HepG2 (cell line): ENCODE measurements at regions not wholly inside any gene's neighbourhood (a gene's known extent, or its start where the extent isn't known, plus 50 kb on each side); places are given as distances from the start of the nearest gene placed in this dataset.
A peak's percentile ranks its signal among the peaks of the same experiment; 100 is the strongest.

Experiments used
- ATAC-seq: fragments of 200-7000 bp; cut with Tn5 transposase; 3 replicates; pipeline ENCODE4 v1.9.1; 2020; ENCODE audit warnings: mild to moderate bottlenecking, moderate library complexity
- BruUV-seq: library from RNA; stranded (reverse); fragments of 400-500 nt; replicated peaks from 2 replicates; lab custom pipeline; 2021; lab: Mats Ljungman, UMichigan
- CTCF ChIA-PET: fragments of 300-600 bp; formaldehyde crosslinking; extraction: SDS; loops from one replicate; lab custom pipeline; 2021; ENCODE audit warnings: low total read pairs, inconsistent platforms, low intra/inter-chr PET ratio; lab: Yijun Ruan, JAX
- POLR2A ChIA-PET: fragments of 350-600 bp; sonication (Branson Sonifier 250); formaldehyde crosslinking; loops from one replicate; lab custom pipeline; 2020; ENCODE audit warnings: antibody characterized with exemption, inconsistent platforms; lab: Yijun Ruan, JAX
- DNase-seq: peaks from one replicate; pipeline ENCODE4 v3.0.0-alpha.2; 2015; ENCODE audit warnings: low spot score
- FAIRE-seq: peaks from 3 replicates; lab custom pipeline; 2011; peaks lifted over from hg19 to GRCh38; lab: Jason Lieb, UNC
- H2AFZ ChIP-seq: one replicate; pipeline ENCODE4 v1.6.1; 2011; ENCODE audit warnings: low read length, inconsistent platforms
- H3K27ac ChIP-seq: fragments of 300-600 bp; 3 replicates; pipeline ENCODE4 v1.8.0; 2011; ENCODE audit warnings: mixed run types, mild to moderate bottlenecking, mixed read lengths, low read length, inconsistent platforms; ENCODE audit not compliant: insufficient read depth; ENCODE audit errors: extremely low read length
- H3K27me3 ChIP-seq, 2 experiments: fragments of 200-600 bp in 1 of 2; 2 replicates in 1 of 2; 3 replicates in 1 of 2; pipeline versions ENCODE4 v1.6.0 to v1.8.0; 2011; ENCODE audit warnings: low read length in 2 of 2, mild to moderate bottlenecking in 2 of 2, moderate library complexity in 2 of 2, inconsistent platforms in 1 of 2; ENCODE audit not compliant: insufficient read depth in 2 of 2, control insufficient read depth in 1 of 2
- H3K36me3 ChIP-seq, 2 experiments: fragments of 200-600 bp in 1 of 2; replicated peaks in 1 of 2; 2 replicates in 1 of 2; 3 replicates in 1 of 2; pipeline versions ENCODE4 v1.5.1 to v1.8.0; 2011; ENCODE audit warnings: low read length in 2 of 2, inconsistent platforms in 1 of 2; ENCODE audit not compliant: insufficient read depth in 2 of 2, control insufficient read depth in 1 of 2
- H3K4me1 ChIP-seq: 2 replicates; pipeline ENCODE4 v1.5.1; 2012; ENCODE audit warnings: low read length, inconsistent platforms; ENCODE audit not compliant: insufficient read depth
- H3K4me2 ChIP-seq: 2 replicates; pipeline ENCODE4 v1.6.0; 2011; ENCODE audit warnings: low read depth, low read length, inconsistent platforms
- H3K4me3 ChIP-seq, 3 experiments: fragments of 200-600 bp in 1 of 3; sonication (generic), shearing (Covaris generic) in 1 of 3; replicated peaks in 1 of 3; 2 replicates each; pipeline ENCODE4 v1.5.1; 2011 to 2016; ENCODE audit warnings: low read length in 3 of 3, inconsistent platforms in 2 of 3, low read depth in 2 of 3, mild to moderate bottlenecking in 2 of 3, control low read depth in 1 of 3, mixed read lengths in 1 of 3; ENCODE audit not compliant: insufficient read depth in 1 of 3
- H3K79me2 ChIP-seq: one replicate; pipeline ENCODE4 v1.6.1; 2011; ENCODE audit warnings: low read length, inconsistent platforms; ENCODE audit not compliant: insufficient read depth
- H3K9ac ChIP-seq: 2 replicates; pipeline ENCODE4 v1.6.0; 2011; ENCODE audit warnings: mild to moderate bottlenecking, low read depth, low read length, inconsistent platforms; ENCODE audit not compliant: insufficient read depth
- H3K9me3 ChIP-seq: 2 replicates; pipeline ENCODE4 v1.5.1; 2012; ENCODE audit warnings: mild to moderate bottlenecking, low read length
- H4K20me1 ChIP-seq: 2 replicates; pipeline ENCODE4 v1.6.0; 2011; ENCODE audit warnings: inconsistent platforms, mild to moderate bottlenecking, low read length, moderate library complexity; ENCODE audit not compliant: insufficient read depth
- ARNT2 ChIP-seq: sonication (generic); formaldehyde crosslinking; IDR thresholded peaks from 2 replicates; pipeline ENCODE4 v1.8.0; 2022; ENCODE audit warnings: mild to moderate bottlenecking, low read depth, missing genetic modification reagents, moderate library complexity
- ARNTL ChIP-seq: sonication (generic); formaldehyde crosslinking; IDR thresholded peaks from 2 replicates; pipeline ENCODE4 v1.4.0; 2020; ENCODE audit warnings: mild to moderate bottlenecking, missing genetic modification reagents
- BHLHE40 ChIP-seq: IDR thresholded peaks from 2 replicates; pipeline ENCODE4 v1.6.1; 2011; ENCODE audit warnings: low read length, improper control_type of control experiment
- DRAP1 ChIP-seq: IDR thresholded peaks from 2 replicates; pipeline ENCODE4 v1.6.1; 2016; ENCODE audit warnings: missing genetic modification reagents, missing compliant biosample characterization
- FOXA1 ChIP-seq, 2 experiments: fragments of 450-650 bp in 1 of 2; sonication (generic) in 1 of 2; formaldehyde crosslinking in 1 of 2; IDR thresholded peaks; 2 replicates each; pipeline versions ENCODE4 v1.4.0 to v1.6.1; 2016 to 2020; ENCODE audit warnings: missing genetic modification reagents in 1 of 2
- JUND ChIP-seq: sonication (generic); formaldehyde crosslinking; IDR thresholded peaks from 2 replicates; pipeline ENCODE4 v1.8.0; 2022; ENCODE audit warnings: mild to moderate bottlenecking, missing genetic modification reagents
- LCORL ChIP-seq, 2 experiments: fragments of 450-650 bp in 1 of 2; sonication (generic) in 1 of 2; formaldehyde crosslinking in 1 of 2; IDR thresholded peaks; 2 replicates each; pipeline versions ENCODE4 v1.5.0 to v1.6.1; 2017 to 2020; ENCODE audit warnings: antibody characterized with exemption in 1 of 2, missing genetic modification reagents in 1 of 2
- MBD4 ChIP-seq: IDR thresholded peaks from 2 replicates; pipeline ENCODE4 v1.6.1; 2012; ENCODE audit warnings: low read length, inconsistent platforms, borderline replicate concordance
- MTF2 ChIP-seq: sonication (generic); formaldehyde crosslinking; IDR thresholded peaks from 2 replicates; pipeline ENCODE4 v1.5.0; 2020; ENCODE audit warnings: missing genetic modification reagents, borderline replicate concordance
- NFKB2 ChIP-seq: sonication (generic); formaldehyde crosslinking; IDR thresholded peaks from 2 replicates; pipeline ENCODE4 v1.4.0; 2020; ENCODE audit warnings: missing genetic modification reagents, borderline replicate concordance
- REXO4 ChIP-seq: sonication (generic); formaldehyde crosslinking; IDR thresholded peaks from 2 replicates; pipeline ENCODE4 v1.8.0; 2022; ENCODE audit warnings: missing genetic modification reagents, mild to moderate bottlenecking, borderline replicate concordance
- TEAD3 ChIP-seq: optimal IDR thresholded peaks from 2 replicates; pipeline ENCODE3; 2016; ENCODE audit warnings: borderline replicate concordance
- THRA ChIP-seq: sonication (generic); formaldehyde crosslinking; IDR thresholded peaks from 2 replicates; pipeline ENCODE4 v1.4.0; 2020; ENCODE audit warnings: missing genetic modification reagents, borderline replicate concordance
- TOE1 ChIP-seq: sonication (generic); formaldehyde crosslinking; IDR thresholded peaks from 2 replicates; pipeline ENCODE4 v1.4.0; 2020; ENCODE audit warnings: mild to moderate bottlenecking, missing genetic modification reagents
- ZNF24 ChIP-seq: fragments of 450-650 bp; IDR thresholded peaks from 2 replicates; pipeline ENCODE4 v1.6.1; 2017; ENCODE audit warnings: antibody characterized with exemption, mild to moderate bottlenecking
- ZNF367 ChIP-seq: sonication (generic); formaldehyde crosslinking; IDR thresholded peaks from 2 replicates; pipeline ENCODE4 v1.4.0; 2020; ENCODE audit warnings: missing genetic modification reagents, borderline replicate concordance
- ZNF7 ChIP-seq: IDR thresholded peaks from 2 replicates; pipeline ENCODE4 v1.6.1; 2016; ENCODE audit warnings: missing biosample characterization, missing genetic modification reagents
- ZNF883 ChIP-seq: sonication (generic); formaldehyde crosslinking; IDR thresholded peaks from 2 replicates; pipeline ENCODE4 v1.5.1; 2020; ENCODE audit warnings: mild to moderate bottlenecking, missing genetic modification reagents; ENCODE audit errors: not compliant biosample characterization
- ZSCAN21 ChIP-seq: sonication (generic); formaldehyde crosslinking; IDR thresholded peaks from 2 replicates; pipeline ENCODE4 v1.8.0; 2022; ENCODE audit warnings: mild to moderate bottlenecking, missing genetic modification reagents, moderate library complexity, borderline replicate concordance
- WGBS: methylation state at CpG from one replicate; pipeline ENCODE4 v1.1.6; 2017; ENCODE audit warnings: low lambda C conversion rate; 5-methylcytosine and 5-hydroxymethylcytosine counted together
- in situ Hi-C: cut with HindIII; loops from 2 replicates; pipeline ENCODE4 v1.10.0; 2017; ENCODE audit warnings: low pct_unique_long_range_greater_than_20kb; ENCODE audit not compliant: extremely low pct_ligation_motif_present
- intact Hi-C: fragments of 100-400 bp; cut with micrococcal nuclease; formaldehyde crosslinking; loops from one replicate; pipeline ENCODE4 v1.10.0; 2022; ENCODE audit not compliant: unreplicated experiment

GRCh38 chr14:101706509-101707067 lies 54.9 kb upstream of the PPP2R5C start:
- Histone ChIP-seq H3K9ac (peak overlapping the region; percentile 42), H3K27me3 (no peaks in the 10 kb centered on the region), H3K9me3 (no peaks in the 10 kb centered on the region), H3K4me3 (peak overlapping the region; percentile 24 to 67 (median 41); a peak in 5 of 6 replicates), H3K36me3 (no peaks in the 10 kb centered on the region), H3K79me2 (no peaks in the 10 kb centered on the region), H3K27ac (peak overlapping the region; percentile 48), H3K4me2 (peak overlapping the region; percentile 97), H2AFZ (no peak overlapping the region), H4K20me1 (no peaks in the 10 kb centered on the region), H3K4me1 (peaks cover 53% of the 10 kb centered on the region)
- ChIA-PET CTCF (interaction anchor here (1.4 to 2.0 kb wide), 3 partner anchors 64 to 254 kb away, joined by 3 to 12 read pairs (median 6); no protein-coding TSS in a partner anchor), POLR2A (interaction anchor here (0.9 to 2.2 kb wide), 5 partner anchors 25 to 613 kb away, joined by 3 to 9 read pairs (median 7); no protein-coding TSS in a partner anchor)
- ATAC-seq (peak; percentile 60), FAIRE-seq (no peak), DNase-seq (no peak)
- in situ Hi-C loops, result loop anchor here (25.0 kb wide), 1 partner anchor 381 kb away; the partner anchor contains the start of gene HSP90AA1
- intact Hi-C loops, result loop anchor here (1.0 to 5.0 kb wide), 3 partner anchors 65 to 391 kb away; no protein-coding TSS in a partner anchor
- WGBS, result 11% methylated on average over 3 of the region's 16 CpGs
- BruUV-seq, result no TSS peak
- TF ChIP-seq TEAD3 (CRISPR knock-in tag) (peak; percentile 15), JUND (CRISPR knock-in tag) (peak; percentile 24; the same call in 1 of the 2 replicates), ZNF883 (CRISPR knock-in tag) (peak; percentile 42), THRA (peak; percentile 27; the same call in 1 of the 2 replicates), ZNF367 (CRISPR knock-in tag) (no peak), ZSCAN21 (no peak), LCORL (IDR thresholded peaks at IDR 0.05) (no peak), LCORL (CRISPR knock-in tag; IDR thresholded peaks at IDR 0.05) (peak; percentile 55), BHLHE40 (no peak), MTF2 (CRISPR knock-in tag) (no peak), TOE1 (CRISPR knock-in tag) (no peak), NFKB2 (no peak; the same call in 1 of the 2 replicates), MBD4 (no peak), REXO4 (no peak), ZNF7 (CRISPR knock-in tag) (no peak), ARNTL (CRISPR knock-in tag) (0 out of 2 replicates have a peak, but pooled peaks have one; percentile 2), ARNT2 (CRISPR knock-in tag) (no peak), ZNF24 (no peak), DRAP1 (CRISPR knock-in tag) (peak; percentile 59; the same call in 1 of the 2 replicates), FOXA1 (IDR thresholded peaks at IDR 0.05) (no peak), FOXA1 (CRISPR knock-in tag; IDR thresholded peaks at IDR 0.05) (peak; percentile 71)
